HL-60 (cell line): ENCODE measurements at regions not wholly inside any gene's neighbourhood (a gene's known extent, or its start where the extent isn't known, plus 50 kb on each side); places are given as distances from the start of the nearest gene placed in this dataset.
"Not testable (repeated sequence)": the region's sequence is repeated elsewhere in the genome, so short reads cannot be mapped to it uniquely, and the experiment has no call there.

Source experiments
- DNase-seq, 2 experiments: peaks; one replicate each; pipeline ENCODE4 v3.0.0-alpha.2; 2010 to 2020; ENCODE audit warnings: low read depth in 1 of 2, low spot score in 1 of 2
- H3K27ac ChIP-seq: fragments of 250-450 bp; sonication (Bioruptor Pico); replicated peaks from 2 replicates; pipeline ENCODE4 v1.5.1; 2020; ENCODE audit warnings: mild to moderate bottlenecking, moderate library complexity
- H3K27me3 ChIP-seq: fragments of 250-450 bp; sonication (Bioruptor Pico); 2 replicates; pipeline ENCODE4 v1.5.1; 2021; ENCODE audit warnings: mild to moderate bottlenecking, moderate library complexity; ENCODE audit not compliant: insufficient read depth, poor library complexity, severe bottlenecking
- H3K4me3 ChIP-seq: replicated peaks from 2 replicates; pipeline ENCODE4 v1.5.1; 2011; ENCODE audit warnings: mild to moderate bottlenecking, control low read depth, low read length; ENCODE audit not compliant: insufficient read depth
- CTCF ChIP-seq: IDR thresholded peaks from one replicate; pipeline ENCODE4 v1.5.1; 2011; ENCODE audit warnings: low read length, control low read depth, inconsistent platforms; ENCODE audit not compliant: insufficient read depth
- GABPA ChIP-seq: IDR thresholded peaks from 2 replicates; pipeline ENCODE4 v1.6.1; 2012; ENCODE audit warnings: low read depth
- POLR2AphosphoS5 ChIP-seq: IDR thresholded peaks from 2 replicates; pipeline ENCODE4 v1.6.1; 2012; ENCODE audit warnings: low read depth
- SPI1 ChIP-seq: IDR thresholded peaks from 2 replicates; pipeline ENCODE4 v1.6.1; 2012; ENCODE audit warnings: low read depth, mild to moderate bottlenecking, borderline replicate concordance
- TF ChIP-seq, protein P1 (sequence below): IDR thresholded peaks from 2 replicates; pipeline ENCODE4 v1.6.1; 2012; ENCODE audit warnings: low read depth; ENCODE audit not compliant: insufficient replicate concordance

DNA sequence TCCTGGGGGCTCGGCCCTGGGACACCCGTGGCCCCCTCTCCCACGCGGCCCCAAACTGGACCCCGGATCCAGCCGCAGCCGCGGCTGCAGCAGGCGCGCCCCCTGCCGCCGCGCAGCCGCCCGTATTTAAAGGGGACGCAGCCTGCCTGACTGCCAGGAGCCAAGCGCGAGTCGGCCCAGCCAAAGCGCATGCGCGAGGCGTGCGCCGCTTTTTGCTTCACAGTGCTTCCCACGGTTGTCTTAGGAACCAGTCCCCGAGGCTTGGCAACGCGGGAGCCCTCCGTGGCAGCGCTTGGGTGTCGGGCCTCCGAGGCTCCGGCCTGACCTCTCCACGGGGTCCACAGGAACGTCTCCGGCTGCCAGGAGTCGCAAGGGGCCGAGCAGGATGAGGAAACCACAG, 712.8 kb downstream of the KCNJ18 start:
- H3K4me3 ChIP-seq, H3K27ac ChIP-seq, H3K27me3 ChIP-seq, DNase-seq: not testable (repeated sequence)

GRCh38 chr17:22409160-22409751, 716.9 kb downstream of the KCNJ18 start:
- Histone ChIP-seq H3K4me3 (no peak overlapping the region), H3K27me3 (no peaks in the 10 kb centered on the region), H3K27ac (no peak overlapping the region)
- TF ChIP-seq CTCF = no peak
- no peak for DNase-seq

DNA sequence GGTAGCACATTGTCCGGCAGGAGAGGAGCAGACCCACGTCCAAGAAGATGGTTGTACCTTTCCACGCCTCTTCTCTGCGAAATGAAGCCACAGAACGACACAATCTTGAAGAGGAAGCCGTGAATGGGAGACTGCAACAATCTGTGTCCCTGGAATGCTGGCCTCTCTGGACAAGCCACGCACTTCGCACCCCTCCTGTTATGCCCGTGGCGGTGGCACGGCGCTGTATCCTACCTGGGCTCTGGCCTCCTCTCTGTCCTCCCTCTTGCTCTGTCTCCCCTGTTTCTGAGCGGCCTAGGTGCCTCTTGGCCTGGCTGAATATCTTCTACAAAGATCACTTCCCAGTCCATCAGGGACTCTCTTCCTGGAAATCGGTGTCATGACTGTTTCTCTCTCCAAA, 717.8 kb downstream of the KCNJ18 start:
- no peak overlapping the region for H3K27ac ChIP-seq
- TF ChIP-seq POLR2AphosphoS5 (no peak), GABPA (no peak), CTCF (no peak), SPI1 (no peak)
- TF ChIP-seq, protein P1, sequence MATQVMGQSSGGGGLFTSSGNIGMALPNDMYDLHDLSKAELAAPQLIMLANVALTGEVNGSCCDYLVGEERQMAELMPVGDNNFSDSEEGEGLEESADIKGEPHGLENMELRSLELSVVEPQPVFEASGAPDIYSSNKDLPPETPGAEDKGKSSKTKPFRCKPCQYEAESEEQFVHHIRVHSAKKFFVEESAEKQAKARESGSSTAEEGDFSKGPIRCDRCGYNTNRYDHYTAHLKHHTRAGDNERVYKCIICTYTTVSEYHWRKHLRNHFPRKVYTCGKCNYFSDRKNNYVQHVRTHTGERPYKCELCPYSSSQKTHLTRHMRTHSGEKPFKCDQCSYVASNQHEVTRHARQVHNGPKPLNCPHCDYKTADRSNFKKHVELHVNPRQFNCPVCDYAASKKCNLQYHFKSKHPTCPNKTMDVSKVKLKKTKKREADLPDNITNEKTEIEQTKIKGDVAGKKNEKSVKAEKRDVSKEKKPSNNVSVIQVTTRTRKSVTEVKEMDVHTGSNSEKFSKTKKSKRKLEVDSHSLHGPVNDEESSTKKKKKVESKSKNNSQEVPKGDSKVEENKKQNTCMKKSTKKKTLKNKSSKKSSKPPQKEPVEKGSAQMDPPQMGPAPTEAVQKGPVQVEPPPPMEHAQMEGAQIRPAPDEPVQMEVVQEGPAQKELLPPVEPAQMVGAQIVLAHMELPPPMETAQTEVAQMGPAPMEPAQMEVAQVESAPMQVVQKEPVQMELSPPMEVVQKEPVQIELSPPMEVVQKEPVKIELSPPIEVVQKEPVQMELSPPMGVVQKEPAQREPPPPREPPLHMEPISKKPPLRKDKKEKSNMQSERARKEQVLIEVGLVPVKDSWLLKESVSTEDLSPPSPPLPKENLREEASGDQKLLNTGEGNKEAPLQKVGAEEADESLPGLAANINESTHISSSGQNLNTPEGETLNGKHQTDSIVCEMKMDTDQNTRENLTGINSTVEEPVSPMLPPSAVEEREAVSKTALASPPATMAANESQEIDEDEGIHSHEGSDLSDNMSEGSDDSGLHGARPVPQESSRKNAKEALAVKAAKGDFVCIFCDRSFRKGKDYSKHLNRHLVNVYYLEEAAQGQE = no peak
- no peaks in the 10 kb centered on the region for H3K27me3 ChIP-seq
- DNase-seq = no peak
- H3K4me3 ChIP-seq = no peak overlapping the region

DNA sequence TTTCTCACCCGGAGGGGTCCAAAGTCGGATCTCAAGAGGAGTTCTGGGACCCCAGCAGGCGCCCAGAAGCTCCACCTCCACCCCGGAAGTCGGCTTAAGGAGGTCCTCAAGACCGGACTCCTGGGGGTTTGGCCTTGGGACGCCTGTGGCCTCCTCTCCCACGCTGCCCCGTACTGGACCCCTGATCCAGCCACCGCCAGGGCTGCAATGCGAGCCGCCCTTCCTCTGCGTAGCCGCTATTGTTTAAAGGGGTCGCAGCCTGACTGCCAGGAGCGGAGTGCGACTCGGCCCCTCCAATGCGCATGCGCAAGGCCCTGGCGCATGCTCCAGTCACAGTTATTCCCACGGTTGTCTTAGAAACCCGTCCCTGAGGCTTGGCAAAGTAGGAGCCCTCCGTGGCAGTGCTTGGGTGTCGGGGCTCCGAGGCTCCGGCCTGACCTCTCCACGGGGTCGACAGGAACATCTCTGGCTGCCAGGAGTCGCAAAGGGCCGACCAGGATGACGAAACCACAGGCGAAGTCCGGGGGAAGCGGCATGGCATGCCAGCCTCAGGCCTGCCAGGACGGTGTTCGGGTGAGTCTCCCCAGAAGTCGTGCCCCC, 719.0 kb downstream of the KCNJ18 start:
- Histone ChIP-seq H3K4me3 (no peak overlapping the region), H3K27me3 (no peaks in the 10 kb centered on the region), H3K27ac (no peak overlapping the region)
- DNase-seq = no peak
- TF ChIP-seq CTCF = no peak
- no peak for TF ChIP-seq SPI1
- TF ChIP-seq, protein P1 = no peak
- TF ChIP-seq GABPA = no peak
- no peak for TF ChIP-seq POLR2AphosphoS5
